HFFc6 (cell line): ENCODE measurements at regions not wholly inside any gene's neighbourhood (a gene's known extent, or its start where the extent isn't known, plus 50 kb on each side); places are given as distances from the start of the nearest gene placed in this dataset.

ENCODE experiments used
- DNase-seq: peaks from one replicate; pipeline ENCODE4 v3.0.0-alpha.2; 2018
- H3K27ac Mint-ChIP-seq: 2 replicates; pipeline ENCODE4 v1.8.0; 2020; ENCODE audit warnings: mild to moderate bottlenecking, mixed read lengths
- H3K27me3 Mint-ChIP-seq: 2 replicates; pipeline ENCODE4 v1.8.0; 2021; ENCODE audit warnings: mild to moderate bottlenecking, moderate library complexity, mixed read lengths; ENCODE audit not compliant: insufficient read depth
- H3K36me3 Mint-ChIP-seq: 2 replicates; pipeline ENCODE4 v1.8.0; 2021; ENCODE audit warnings: low read depth, mixed read lengths
- H3K4me1 Mint-ChIP-seq: 2 replicates; pipeline ENCODE4 v1.8.0; 2020; ENCODE audit warnings: low read depth, mixed read lengths
- H3K4me3 Mint-ChIP-seq: 2 replicates; pipeline ENCODE4 v1.8.0; 2020; ENCODE audit warnings: mild to moderate bottlenecking, moderate library complexity, mixed read lengths
- H3K9me3 Mint-ChIP-seq: 2 replicates; pipeline ENCODE4 v1.8.0; 2020; ENCODE audit warnings: mild to moderate bottlenecking, mixed read lengths
- TF ChIP-seq, protein P1 (sequence below): fragments of 200-600 bp; sonication (generic); IDR thresholded peaks from 2 replicates; pipeline ENCODE4 v1.5.0; 2021; ENCODE audit warnings: antibody characterized with exemption, mild to moderate bottlenecking

DNA sequence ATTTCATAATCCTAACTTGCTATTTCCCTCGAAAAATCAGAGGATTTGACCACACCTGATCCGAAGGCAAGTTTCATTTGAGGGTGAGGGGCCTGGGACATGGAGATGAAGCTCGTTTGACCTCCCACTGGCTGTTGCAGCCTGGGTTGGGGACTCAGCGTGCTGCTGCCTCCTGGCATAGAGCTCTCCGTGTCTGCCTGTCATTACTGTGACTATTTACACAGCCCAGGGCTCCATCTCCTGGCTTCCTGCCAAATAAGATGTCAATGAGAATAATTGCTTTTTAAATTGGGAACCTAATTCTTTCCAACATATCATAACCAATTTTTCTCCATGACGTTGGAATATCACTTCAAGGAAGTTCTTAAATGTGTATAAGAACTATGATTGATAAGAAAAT is 139.3 kb upstream of the COBL start:
- Mint-ChIP-seq H3K36me3 (no peaks in the 10 kb centered on the region; the same call in 1 of the 2 replicates), H3K4me3 (no peak overlapping the region), H3K27ac (no peak overlapping the region), H3K27me3 (no peaks in the 10 kb centered on the region), H3K9me3 (peaks cover 30% of the 10 kb centered on the region), H3K4me1 (no peaks in the 10 kb centered on the region)
- DNase-seq, result no peak
- TF ChIP-seq, protein P1, sequence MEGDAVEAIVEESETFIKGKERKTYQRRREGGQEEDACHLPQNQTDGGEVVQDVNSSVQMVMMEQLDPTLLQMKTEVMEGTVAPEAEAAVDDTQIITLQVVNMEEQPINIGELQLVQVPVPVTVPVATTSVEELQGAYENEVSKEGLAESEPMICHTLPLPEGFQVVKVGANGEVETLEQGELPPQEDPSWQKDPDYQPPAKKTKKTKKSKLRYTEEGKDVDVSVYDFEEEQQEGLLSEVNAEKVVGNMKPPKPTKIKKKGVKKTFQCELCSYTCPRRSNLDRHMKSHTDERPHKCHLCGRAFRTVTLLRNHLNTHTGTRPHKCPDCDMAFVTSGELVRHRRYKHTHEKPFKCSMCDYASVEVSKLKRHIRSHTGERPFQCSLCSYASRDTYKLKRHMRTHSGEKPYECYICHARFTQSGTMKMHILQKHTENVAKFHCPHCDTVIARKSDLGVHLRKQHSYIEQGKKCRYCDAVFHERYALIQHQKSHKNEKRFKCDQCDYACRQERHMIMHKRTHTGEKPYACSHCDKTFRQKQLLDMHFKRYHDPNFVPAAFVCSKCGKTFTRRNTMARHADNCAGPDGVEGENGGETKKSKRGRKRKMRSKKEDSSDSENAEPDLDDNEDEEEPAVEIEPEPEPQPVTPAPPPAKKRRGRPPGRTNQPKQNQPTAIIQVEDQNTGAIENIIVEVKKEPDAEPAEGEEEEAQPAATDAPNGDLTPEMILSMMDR, result no peak

DNA sequence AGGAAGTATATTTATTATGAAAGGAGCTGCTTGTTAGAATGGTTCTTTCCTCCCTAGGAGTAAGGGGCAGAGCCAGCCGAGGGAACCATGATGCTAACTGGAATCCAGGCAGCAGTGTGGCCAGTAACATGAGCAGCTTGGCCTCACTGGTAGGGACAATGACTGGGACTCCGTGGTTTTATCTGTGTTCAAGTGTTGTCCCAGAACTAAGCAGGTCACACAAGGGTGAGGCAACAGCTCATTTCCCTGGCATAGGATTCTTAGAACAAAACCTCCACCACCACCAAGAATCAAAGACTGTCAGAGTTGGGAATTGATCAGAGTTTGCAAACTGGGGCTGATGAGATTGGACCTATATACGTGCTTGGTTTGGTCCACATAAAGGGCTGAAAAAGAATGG is 138.9 kb upstream of the COBL start:
- H3K36me3 Mint-ChIP-seq, result no peaks in the 10 kb centered on the region; the same call in 1 of the 2 replicates
- no peak for DNase-seq
- TF ChIP-seq, protein P1, result no peak
- peaks cover 33% of the 10 kb centered on the region for H3K9me3 Mint-ChIP-seq
- H3K4me3 Mint-ChIP-seq, result no peak overlapping the region
- H3K4me1 Mint-ChIP-seq, result no peaks in the 10 kb centered on the region
- no peaks in the 10 kb centered on the region for H3K27me3 Mint-ChIP-seq
- H3K27ac Mint-ChIP-seq, result no peak overlapping the region

DNA sequence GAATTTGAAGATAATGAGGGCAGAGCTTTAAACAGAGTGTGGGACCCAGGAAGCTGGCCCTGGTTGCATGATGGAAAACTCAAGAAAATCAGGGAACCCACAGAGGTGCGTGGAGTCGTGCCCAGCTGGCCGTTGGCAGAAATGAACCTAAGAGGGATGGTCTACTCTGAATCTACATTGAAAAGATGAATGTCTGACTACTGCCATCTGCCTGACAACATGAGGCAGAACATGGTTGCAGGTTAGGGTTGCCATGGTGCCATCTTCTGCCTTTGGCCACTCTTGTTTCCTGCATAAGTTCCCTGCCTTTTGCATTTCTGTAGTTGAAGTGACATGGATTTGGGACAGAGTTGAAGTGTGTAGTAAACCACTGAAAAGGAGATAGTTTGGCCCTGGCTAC is 138.5 kb upstream of the COBL start:
- Mint-ChIP-seq H3K4me3 (no peak overlapping the region), H3K4me1 (no peaks in the 10 kb centered on the region), H3K27me3 (no peaks in the 10 kb centered on the region), H3K36me3 (no peaks in the 10 kb centered on the region; the same call in 1 of the 2 replicates), H3K9me3 (peaks cover 33% of the 10 kb centered on the region), H3K27ac (no peak overlapping the region)
- TF ChIP-seq, protein P1, result no peak
- no peak for DNase-seq

DNA sequence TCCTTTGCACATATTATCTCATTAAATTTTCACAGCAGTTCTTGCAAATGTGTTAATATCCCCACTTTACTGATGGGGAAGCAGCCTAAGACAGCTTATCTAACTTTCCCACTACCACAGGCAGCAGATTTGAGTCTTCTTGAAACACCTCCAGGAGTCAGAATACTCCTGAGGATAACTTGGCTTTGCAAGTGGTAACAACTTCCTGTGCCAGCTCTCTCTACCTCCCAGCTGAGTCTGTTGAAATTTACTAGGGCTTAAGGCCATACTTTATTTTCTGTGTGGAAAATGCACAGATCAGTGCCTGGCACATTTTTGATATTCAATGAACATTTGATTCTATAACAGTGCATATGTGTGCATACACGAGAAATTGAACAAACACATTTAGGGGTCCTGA is 136.1 kb upstream of the COBL start:
- Mint-ChIP-seq H3K36me3 (no peaks in the 10 kb centered on the region; the same call in 1 of the 2 replicates), H3K27me3 (no peaks in the 10 kb centered on the region), H3K4me3 (no peak overlapping the region), H3K4me1 (no peaks in the 10 kb centered on the region), H3K9me3 (peaks cover 31% of the 10 kb centered on the region), H3K27ac (no peak overlapping the region)
- TF ChIP-seq, protein P1, result no peak
- no peak for DNase-seq

DNA sequence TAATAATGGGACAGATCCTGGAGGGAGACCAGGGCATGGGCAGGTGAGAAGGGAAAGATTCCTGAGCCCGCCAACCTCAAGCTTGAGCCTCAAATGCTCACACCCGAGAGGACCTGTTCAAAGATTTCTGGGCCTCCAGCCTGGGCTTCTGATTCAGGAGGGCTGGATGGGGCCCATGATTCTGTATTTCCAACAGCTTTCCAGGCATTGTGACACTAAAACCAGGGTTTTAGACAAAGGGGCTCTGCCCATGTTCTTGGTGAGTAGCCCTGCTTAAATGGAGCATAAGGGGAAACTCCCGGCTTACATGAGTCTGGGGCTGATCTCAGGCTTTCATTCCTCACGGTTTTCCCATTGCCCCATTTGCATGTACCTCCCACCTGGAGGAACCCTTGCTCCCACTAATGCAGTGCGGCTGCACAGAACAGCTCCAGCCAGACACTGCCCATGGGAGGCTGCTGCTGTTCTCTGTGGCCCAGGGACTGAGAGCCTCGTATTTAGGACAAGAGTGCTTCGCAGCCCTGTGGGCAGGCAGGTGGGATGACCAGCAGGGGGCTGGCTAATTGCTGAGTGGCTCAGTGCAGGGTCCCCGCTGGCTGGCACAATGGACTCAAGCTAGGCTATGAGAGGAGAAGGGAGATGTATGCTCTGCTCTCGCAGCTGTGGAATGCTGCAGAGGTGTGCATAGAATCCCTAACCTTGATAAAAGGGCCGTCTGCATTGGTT is 135.3 kb upstream of the COBL start:
- no peak for DNase-seq
- Mint-ChIP-seq H3K27me3 (no peaks in the 10 kb centered on the region), H3K4me3 (no peak overlapping the region), H3K9me3 (peaks cover 34% of the 10 kb centered on the region), H3K27ac (no peak overlapping the region), H3K4me1 (no peaks in the 10 kb centered on the region), H3K36me3 (no peaks in the 10 kb centered on the region)
- TF ChIP-seq, protein P1, result no peak
